HG02642 (cell line): ENCODE measurements at regions not wholly inside any gene's neighbourhood (a gene's known extent, or its start where the extent isn't known, plus 50 kb on each side); places are given as distances from the start of the nearest gene placed in this dataset.

Source experiments
- ATAC-seq: cut with Tn5 transposase; IDR thresholded peaks from one replicate; pipeline ENCODE4 v1.9.1; 2021; ENCODE audit warnings: mild to moderate bottlenecking; ENCODE audit not compliant: unreplicated experiment, poor library complexity

GRCh38 chr1:34405266-34405959 lies 228.7 kb downstream of the C1orf94 start:
- no peak for ATAC-seq

- ATAC-seq, result no peak
Observed at GRCh38 chr1:34406377-34406776, 229.7 kb downstream of the C1orf94 start.

GRCh38 chr1:34406833-34407539 lies 230.3 kb downstream of the C1orf94 start:
- ATAC-seq, result no peak

- ATAC-seq, result no peak
Observed at GRCh38 chr1:34408011-34408410, 231.3 kb downstream of the C1orf94 start.

GRCh38 chr1:34409689-34410229 lies 233.1 kb downstream of the C1orf94 start:
- no peak for ATAC-seq

GRCh38 chr1:34412598-34413370 lies 236.1 kb downstream of the C1orf94 start:
- ATAC-seq, result no peak

GRCh38 chr1:34415140-34415539 lies 238.4 kb downstream of the C1orf94 start:
- ATAC-seq, result no peak

- no peak for ATAC-seq
Observed at GRCh38 chr1:34418166-34418565, 241.5 kb downstream of the C1orf94 start.

- no peak for ATAC-seq
Observed at GRCh38 chr1:34419663-34420136, 243.0 kb downstream of the C1orf94 start.

- ATAC-seq, result no peak
Observed at GRCh38 chr1:34425046-34425445, 248.3 kb downstream of the C1orf94 start.

- ATAC-seq, result no peak
Observed at GRCh38 chr1:34425785-34426184, 249.1 kb downstream of the C1orf94 start.

- ATAC-seq, result no peak
Observed at GRCh38 chr1:34426325-34426896, 249.7 kb downstream of the C1orf94 start.

GRCh38 chr1:34427170-34427569 lies 250.5 kb downstream of the C1orf94 start:
- no peak for ATAC-seq

GRCh38 chr1:34433099-34433498 lies 256.4 kb downstream of the C1orf94 start:
- no peak for ATAC-seq

GRCh38 chr1:34436836-34437235 lies 260.1 kb downstream of the C1orf94 start:
- no peak for ATAC-seq

- no peak for ATAC-seq
Observed at GRCh38 chr1:34441259-34442069, 264.8 kb downstream of the C1orf94 start.

GRCh38 chr1:34444516-34444915 lies 267.8 kb downstream of the C1orf94 start:
- ATAC-seq, result no peak

GRCh38 chr1:34450325-34450724 lies 273.6 kb downstream of the C1orf94 start:
- ATAC-seq, result no peak

GRCh38 chr1:34452451-34452850 lies 275.7 kb downstream of the C1orf94 start:
- ATAC-seq, result no peak

GRCh38 chr1:34455121-34455520 lies 278.4 kb downstream of the C1orf94 start:
- no peak for ATAC-seq
